ENCODE measurements at regions not wholly inside any gene's neighbourhood (a gene's known extent, or its start where the extent isn't known, plus 50 kb on each side); places are given as distances from the start of the nearest gene placed in this dataset.

DNA sequence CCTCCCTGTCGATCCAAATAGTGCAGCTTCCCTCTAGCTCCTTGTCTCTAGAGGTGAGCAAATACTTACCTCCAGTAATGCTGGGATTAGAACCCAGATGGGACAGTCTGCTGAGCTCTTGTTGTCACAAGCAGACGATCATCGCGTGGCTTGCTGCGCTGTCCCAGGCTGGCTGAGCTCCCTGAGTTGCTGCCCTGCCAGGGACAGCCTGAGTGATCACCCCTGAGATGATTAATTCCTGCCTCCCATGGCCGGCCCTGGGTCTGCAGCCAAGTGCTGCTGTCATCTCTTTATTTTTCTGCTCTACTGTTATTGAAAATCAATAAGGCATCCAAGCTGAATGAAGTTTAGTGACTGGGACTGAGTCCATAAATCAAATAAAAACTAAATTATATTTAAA is 94.0 kb upstream of the ALDH1B1 start:
- TF ChIP-seq CTCF (conservative IDR thresholded peaks at IDR 0.05 in 1 of 2, IDR thresholded peaks at IDR 0.05 in 1 of 2; ENCODE audit: extremely low read depth in 1 of 2, insufficient read depth in 1 of 2, low read depth in 1 of 2, low read length in 2 of 2) = no peak
- TF ChIP-seq EZH2 (IDR thresholded peaks at IDR 0.05; ENCODE audit: borderline replicate concordance, low read length) = no peak

Measured in mammary epithelial cell (primary cell).